NAMALWA (cell line): ENCODE measurements at regions not wholly inside any gene's neighbourhood (a gene's known extent, or its start where the extent isn't known, plus 50 kb on each side); places are given as distances from the start of the nearest gene placed in this dataset.
"Not testable (repeated sequence)": the region's sequence is repeated elsewhere in the genome, so short reads cannot be mapped to it uniquely, and the experiment has no call there.

Source experiments
- DNase-seq: peaks from one replicate; pipeline ENCODE4 v3.0.0-alpha.2; 2015; ENCODE audit warnings: low spot score

- DNase-seq, result no peak
Measured at GRCh38 chr10:123221418-123221817, 67.2 kb downstream of the BUB3 start.

- no peak for DNase-seq
Measured at GRCh38 chr10:123222832-123223231, 68.6 kb downstream of the BUB3 start.

GRCh38 chr10:123227706-123228105 is 73.5 kb downstream of the BUB3 start:
- no peak for DNase-seq

- DNase-seq, result no peak
Measured at GRCh38 chr10:123229927-123230630, 75.9 kb downstream of the BUB3 start.

GRCh38 chr10:123232879-123233278 is 78.7 kb downstream of the BUB3 start:
- not testable (repeated sequence) for DNase-seq

- not testable (repeated sequence) for DNase-seq
Measured at GRCh38 chr10:123235014-123235413, 80.8 kb downstream of the BUB3 start.

- peak; percentile 27 for DNase-seq
Measured at GRCh38 chr10:123236126-123236525, 81.9 kb downstream of the BUB3 start.

- DNase-seq, result no peak
Measured at GRCh38 chr10:123240250-123240649, 86.0 kb downstream of the BUB3 start.

- DNase-seq, result no peak
Measured at GRCh38 chr10:123240776-123241175, 86.6 kb downstream of the BUB3 start.

GRCh38 chr10:123241391-123242141 is 87.4 kb downstream of the BUB3 start:
- DNase-seq, result peak; percentile 60

- no peak for DNase-seq
Measured at GRCh38 chr10:123244747-123245146, 90.5 kb downstream of the BUB3 start.

GRCh38 chr10:123245264-123245663 is 91.1 kb downstream of the BUB3 start:
- peak; percentile 6 for DNase-seq

- DNase-seq, result no peak
Measured at GRCh38 chr10:123249894-123250293, 95.7 kb downstream of the BUB3 start.

GRCh38 chr10:123250640-123251039 is 96.4 kb downstream of the BUB3 start:
- DNase-seq, result no peak

- no peak for DNase-seq
Measured at GRCh38 chr10:123252779-123253178, 98.6 kb downstream of the BUB3 start.

GRCh38 chr10:123254343-123254742 is 100.1 kb downstream of the BUB3 start:
- DNase-seq, result not testable (repeated sequence)

- no peak for DNase-seq
Measured at GRCh38 chr10:123257904-123258456, 103.8 kb downstream of the BUB3 start.

GRCh38 chr10:123259081-123259480 is 104.9 kb downstream of the BUB3 start:
- no peak for DNase-seq

GRCh38 chr10:123259791-123260190 is 105.6 kb downstream of the BUB3 start:
- DNase-seq, result no peak

GRCh38 chr10:123262456-123262855 is 108.3 kb downstream of the BUB3 start:
- no peak for DNase-seq

GRCh38 chr10:123266971-123267370 is 112.8 kb downstream of the BUB3 start:
- DNase-seq, result no peak

GRCh38 chr10:123269017-123269552 is 114.9 kb downstream of the BUB3 start:
- no peak for DNase-seq

- no peak for DNase-seq
Measured at GRCh38 chr10:123269675-123270074, 115.5 kb downstream of the BUB3 start.
